SK-N-SH (cell line): ENCODE measurements at regions not wholly inside any gene's neighbourhood (a gene's known extent, or its start where the extent isn't known, plus 50 kb on each side); places are given as distances from the start of the nearest gene placed in this dataset.

Experiments
- CTCF ChIA-PET: fragments of 300-600, 350-600 bp; formaldehyde crosslinking; extraction: SDS; loops from one replicate; lab custom pipeline; 2021; lab: Yijun Ruan, JAX
- POLR2A ChIA-PET: fragments of 350-600 bp; sonication (Branson Sonifier 250); formaldehyde crosslinking; extraction: SDS; loops from one replicate; lab custom pipeline; 2020; ENCODE audit warnings: antibody characterized with exemption, inconsistent platforms; lab: Yijun Ruan, JAX
- DNase-seq: peaks from one replicate; pipeline ENCODE4 v3.0.0; 2012
- H2AFZ ChIP-seq: fragments of 200-600 bp; sonication (generic); 2 replicates; pipeline ENCODE4 v1.8.1; 2016; ENCODE audit warnings: antibody characterized with exemption, mild to moderate bottlenecking, low read depth
- H3F3A ChIP-seq: fragments of 200-600 bp; sonication (generic); replicated peaks from 2 replicates; pipeline ENCODE3; 2016; ENCODE audit warnings: antibody characterized with exemption, mild to moderate bottlenecking; ENCODE audit not compliant: insufficient read depth
- H3K27ac ChIP-seq, 2 experiments: fragments of 200-500 bp in 1 of 2; fragments of 200-600 bp in 1 of 2; sonication (Bioruptor generic) in 1 of 2; sonication (generic), shearing (Covaris generic) in 1 of 2; 2 replicates each; pipeline versions ENCODE4 v1.5.1 to v1.6.1; 2014 to 2016; ENCODE audit warnings: low read depth in 2 of 2, inconsistent platforms in 1 of 2, low read length in 1 of 2, mild to moderate bottlenecking in 1 of 2, mixed read lengths in 1 of 2
- H3K27me3 ChIP-seq: fragments of 200-600 bp; sonication (generic), shearing (Covaris generic); 2 replicates; pipeline ENCODE4 v1.6.1; 2016; ENCODE audit warnings: mixed run types; ENCODE audit not compliant: insufficient read depth
- H3K36me3 ChIP-seq, 2 experiments: fragments of 200-500 bp in 1 of 2; fragments of 200-600 bp in 1 of 2; sonication (Bioruptor generic) in 1 of 2; sonication (generic) in 1 of 2; replicated peaks in 1 of 2; 2 replicates each; pipeline versions ENCODE3 to v1.5.1; 2014 to 2016; ENCODE audit warnings: low read length in 1 of 2, mild to moderate bottlenecking in 1 of 2; ENCODE audit not compliant: insufficient read depth in 2 of 2, control insufficient read depth in 1 of 2
- H3K4me1 ChIP-seq, 2 experiments: fragments of 200-500 bp in 1 of 2; fragments of 200-600 bp in 1 of 2; sonication (Bioruptor generic) in 1 of 2; sonication (generic), shearing (Covaris generic) in 1 of 2; 2 replicates each; pipeline versions ENCODE4 v1.5.1 to v1.6.1; 2014 to 2016; ENCODE audit warnings: low read depth in 1 of 2, low read length in 1 of 2, mixed run types in 1 of 2; ENCODE audit not compliant: insufficient read depth in 2 of 2, control insufficient read depth in 1 of 2
- H3K4me2 ChIP-seq: fragments of 200-600 bp; sonication (generic), shearing (Covaris generic); 2 replicates; pipeline ENCODE4 v1.6.1; 2017; ENCODE audit warnings: mixed run types
- H3K4me3 ChIP-seq, 2 experiments: fragments of 200-500 bp in 1 of 2; fragments of 200-600 bp in 1 of 2; sonication (Bioruptor generic) in 1 of 2; sonication (generic), shearing (Covaris generic) in 1 of 2; 2 replicates each; pipeline versions ENCODE4 v1.5.1 to v1.8.1; 2014 to 2016; ENCODE audit warnings: low read depth in 2 of 2, inconsistent platforms in 1 of 2, low read length in 1 of 2, mild to moderate bottlenecking in 1 of 2, mixed read lengths in 1 of 2, moderate library complexity in 1 of 2
- H3K79me2 ChIP-seq: fragments of 200-600 bp; sonication (generic); 2 replicates; pipeline ENCODE4 v1.8.1; 2017; ENCODE audit warnings: mild to moderate bottlenecking; ENCODE audit not compliant: insufficient read depth
- H3K9ac ChIP-seq: fragments of 200-600 bp; sonication (generic); 2 replicates; pipeline ENCODE4 v1.6.1; 2017; ENCODE audit warnings: mixed run types
- H3K9me2 ChIP-seq: fragments of 200-600 bp; sonication (generic); 2 replicates; pipeline ENCODE4 v1.6.1; 2017; ENCODE audit warnings: mixed run types
- H3K9me3 ChIP-seq: fragments of 200-600 bp; sonication (generic); 2 replicates; pipeline ENCODE4 v1.6.1; 2017; ENCODE audit warnings: mixed run types, mild to moderate bottlenecking, moderate library complexity
- H4K20me1 ChIP-seq: fragments of 200-600 bp; sonication (generic); 2 replicates; pipeline ENCODE4 v1.6.1; 2017; ENCODE audit warnings: mild to moderate bottlenecking, mixed run types; ENCODE audit not compliant: insufficient read depth
- CHD2 ChIP-seq: fragments of 150-350 bp; IDR thresholded peaks from 2 replicates; pipeline ENCODE4 v1.6.1; 2018; ENCODE audit warnings: low read length; ENCODE audit not compliant: partially characterized antibody
- CTCF ChIP-seq: fragments of 200-600 bp; sonication (generic); IDR thresholded peaks from 2 replicates; pipeline ENCODE4 v1.6.1; 2017; ENCODE audit warnings: antibody characterized with exemption, mild to moderate bottlenecking, moderate library complexity
- FOSL2 ChIP-seq: IDR thresholded peaks from 2 replicates; pipeline ENCODE4 v1.4.0; 2012; ENCODE audit warnings: low read depth, mild to moderate bottlenecking, moderate library complexity, borderline replicate concordance
- FOXJ3 ChIP-seq: sonication (generic); formaldehyde crosslinking; IDR thresholded peaks from 2 replicates; pipeline ENCODE4 v1.5.1; 2020; ENCODE audit warnings: mild to moderate bottlenecking, missing genetic modification reagents
- MEF2A ChIP-seq: IDR thresholded peaks from 2 replicates; pipeline ENCODE4 v1.4.0; 2012; ENCODE audit warnings: low read depth, borderline replicate concordance
- NFIC ChIP-seq: IDR thresholded peaks from 2 replicates; pipeline ENCODE4 v1.4.0; 2012; ENCODE audit warnings: borderline replicate concordance
- RAD21 ChIP-seq: IDR thresholded peaks from 2 replicates; pipeline ENCODE4 v1.6.1; 2012; ENCODE audit warnings: mild to moderate bottlenecking, low read length
- RCOR1 ChIP-seq: fragments of 150-350 bp; IDR thresholded peaks from 2 replicates; pipeline ENCODE4 v1.6.1; 2017; ENCODE audit warnings: antibody characterized with exemption, low read length
- RFX5 ChIP-seq: IDR thresholded peaks from 2 replicates; pipeline ENCODE4 v1.6.1; 2012; ENCODE audit warnings: mild to moderate bottlenecking, improper control_type of control experiment, low read length
- YY1 ChIP-seq: IDR thresholded peaks from 2 replicates; pipeline ENCODE4 v1.4.0; 2012; ENCODE audit warnings: low read depth, mild to moderate bottlenecking
- WGBS: methylation state at CpG from one replicate; pipeline ENCODE4 v1.1.6; 2017; ENCODE audit warnings: low lambda C conversion rate; 5-methylcytosine and 5-hydroxymethylcytosine counted together
- TF ChIP-seq, protein P1 (sequence below): IDR thresholded peaks from 2 replicates; pipeline ENCODE4 v1.4.0; 2012; ENCODE audit warnings: low read depth, borderline replicate concordance
- TF ChIP-seq, protein P2 (sequence below): IDR thresholded peaks from 2 replicates; pipeline ENCODE4; 2012
- TF ChIP-seq, protein P3 (sequence below): fragments of 150-350 bp; IDR thresholded peaks from 2 replicates; pipeline ENCODE4 v1.6.1; 2017; ENCODE audit warnings: antibody characterized with exemption, low read length, low read depth, borderline replicate concordance
- TF ChIP-seq, protein P4 (sequence below): IDR thresholded peaks from 2 replicates; pipeline ENCODE4 v1.4.0; 2012; ENCODE audit warnings: low read depth

- no peak for TF ChIP-seq CTCF
- TF ChIP-seq, protein P1, sequence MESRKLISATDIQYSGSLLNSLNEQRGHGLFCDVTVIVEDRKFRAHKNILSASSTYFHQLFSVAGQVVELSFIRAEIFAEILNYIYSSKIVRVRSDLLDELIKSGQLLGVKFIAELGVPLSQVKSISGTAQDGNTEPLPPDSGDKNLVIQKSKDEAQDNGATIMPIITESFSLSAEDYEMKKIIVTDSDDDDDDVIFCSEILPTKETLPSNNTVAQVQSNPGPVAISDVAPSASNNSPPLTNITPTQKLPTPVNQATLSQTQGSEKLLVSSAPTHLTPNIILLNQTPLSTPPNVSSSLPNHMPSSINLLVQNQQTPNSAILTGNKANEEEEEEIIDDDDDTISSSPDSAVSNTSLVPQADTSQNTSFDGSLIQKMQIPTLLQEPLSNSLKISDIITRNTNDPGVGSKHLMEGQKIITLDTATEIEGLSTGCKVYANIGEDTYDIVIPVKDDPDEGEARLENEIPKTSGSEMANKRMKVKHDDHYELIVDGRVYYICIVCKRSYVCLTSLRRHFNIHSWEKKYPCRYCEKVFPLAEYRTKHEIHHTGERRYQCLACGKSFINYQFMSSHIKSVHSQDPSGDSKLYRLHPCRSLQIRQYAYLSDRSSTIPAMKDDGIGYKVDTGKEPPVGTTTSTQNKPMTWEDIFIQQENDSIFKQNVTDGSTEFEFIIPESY: no peak
- TF ChIP-seq, protein P2, sequence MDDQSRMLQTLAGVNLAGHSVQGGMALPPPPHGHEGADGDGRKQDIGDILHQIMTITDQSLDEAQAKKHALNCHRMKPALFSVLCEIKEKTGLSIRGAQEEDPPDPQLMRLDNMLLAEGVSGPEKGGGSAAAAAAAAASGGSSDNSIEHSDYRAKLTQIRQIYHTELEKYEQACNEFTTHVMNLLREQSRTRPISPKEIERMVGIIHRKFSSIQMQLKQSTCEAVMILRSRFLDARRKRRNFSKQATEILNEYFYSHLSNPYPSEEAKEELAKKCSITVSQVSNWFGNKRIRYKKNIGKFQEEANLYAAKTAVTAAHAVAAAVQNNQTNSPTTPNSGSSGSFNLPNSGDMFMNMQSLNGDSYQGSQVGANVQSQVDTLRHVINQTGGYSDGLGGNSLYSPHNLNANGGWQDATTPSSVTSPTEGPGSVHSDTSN: peak; percentile 82
These were observed 1105.7 kb downstream of the XPNPEP1 start (continued) for GRCh38 chr10:108817584-108817983.

- H4K20me1 ChIP-seq: no peaks in the 10 kb centered on the region
- no peaks in the 10 kb centered on the region for H3K36me3 ChIP-seq
- no peak for TF ChIP-seq CHD2
- no peak for TF ChIP-seq RAD21
- TF ChIP-seq FOSL2: no peak
- H2AFZ ChIP-seq: no peak overlapping the region
- no peaks in the 10 kb centered on the region for H3K27me3 ChIP-seq
- H3K27ac ChIP-seq: peak overlapping the region in 1 of 2 experiments; percentile 51; a peak in 2 of 4 replicates
- POLR2A ChIA-PET: no interaction called here
- CTCF ChIA-PET: interaction anchor here (1.6 kb wide), 1 partner anchor 21 kb away, joined by 4 read pairs; no protein-coding TSS in a partner anchor
- 85% methylated on average over 3 of the region's 3 CpGs for WGBS
- H3K79me2 ChIP-seq: no peaks in the 10 kb centered on the region
- H3K4me1 ChIP-seq: peaks cover 0 to 8% of the 10 kb centered on the region in 2 experiments; a peak in 1 of 4 replicates
- H3K9ac ChIP-seq: no peak overlapping the region
- no peak for DNase-seq
- no peaks in the 10 kb centered on the region for H3K9me2 ChIP-seq
- H3K4me2 ChIP-seq: no peak overlapping the region
- H3K4me3 ChIP-seq: no peak overlapping the region
- peaks cover 25% of the 10 kb centered on the region for H3F3A ChIP-seq
- H3K9me3 ChIP-seq: no peaks in the 10 kb centered on the region
These were observed 1106.2 kb downstream of the XPNPEP1 start for GRCh38 chr10:108817135-108817534.

DNA sequence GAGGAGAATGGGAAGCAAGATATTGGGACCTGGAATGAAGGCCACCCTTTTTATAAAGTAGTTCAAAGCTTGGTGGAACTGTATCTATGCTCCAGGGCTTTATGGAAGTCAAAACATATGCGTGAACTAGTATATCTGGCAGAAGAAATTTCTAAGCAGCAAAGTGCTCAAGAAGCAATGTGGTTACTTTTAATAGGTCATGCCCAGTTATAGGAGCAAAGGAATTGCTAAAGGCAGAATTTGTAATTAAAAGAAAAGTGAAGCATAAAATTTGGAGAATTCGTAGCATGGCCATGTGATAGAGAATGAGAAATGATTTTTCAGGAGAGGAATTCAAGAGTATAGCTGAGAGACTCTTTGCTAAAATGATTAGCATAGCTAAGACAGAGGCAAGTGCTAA is 1110.4 kb downstream of the XPNPEP1 start:
- peak overlapping the region; percentile 41; the same call in 1 of the 2 replicates for H3K4me2 ChIP-seq
- CTCF ChIA-PET: no interaction called here
- no peak overlapping the region for H3K4me3 ChIP-seq
- H3K27me3 ChIP-seq: no peaks in the 10 kb centered on the region
- H3K27ac ChIP-seq: peak overlapping the region; percentile 28 to 99; a peak in 3 of 4 replicates
- POLR2A ChIA-PET: no interaction called here
- DNase-seq: no peak
- H3F3A ChIP-seq: peaks cover 29% of the 10 kb centered on the region
- no peaks in the 10 kb centered on the region for H3K79me2 ChIP-seq
- H3K4me1 ChIP-seq: peaks cover 0 to 14% of the 10 kb centered on the region in 2 experiments; a peak in 1 of 4 replicates
- H3K9me3 ChIP-seq: no peaks in the 10 kb centered on the region
- H4K20me1 ChIP-seq: no peaks in the 10 kb centered on the region
- no peaks in the 10 kb centered on the region for H3K36me3 ChIP-seq
- H2AFZ ChIP-seq: peak overlapping the region; percentile 45
- WGBS: 74% methylated on average over 2 of the region's 2 CpGs
- no peaks in the 10 kb centered on the region; the same call in 1 of the 2 replicates for H3K9me2 ChIP-seq
- peak overlapping the region; percentile 36; the same call in 1 of the 2 replicates for H3K9ac ChIP-seq
- TF ChIP-seq RFX5 (no peak), FOXJ3 (CRISPR knock-in tag) (no peak), MEF2A (no peak), NFIC (no peak), CTCF (no peak), RCOR1 (no peak), YY1 (no peak)
- TF ChIP-seq, protein P3, sequence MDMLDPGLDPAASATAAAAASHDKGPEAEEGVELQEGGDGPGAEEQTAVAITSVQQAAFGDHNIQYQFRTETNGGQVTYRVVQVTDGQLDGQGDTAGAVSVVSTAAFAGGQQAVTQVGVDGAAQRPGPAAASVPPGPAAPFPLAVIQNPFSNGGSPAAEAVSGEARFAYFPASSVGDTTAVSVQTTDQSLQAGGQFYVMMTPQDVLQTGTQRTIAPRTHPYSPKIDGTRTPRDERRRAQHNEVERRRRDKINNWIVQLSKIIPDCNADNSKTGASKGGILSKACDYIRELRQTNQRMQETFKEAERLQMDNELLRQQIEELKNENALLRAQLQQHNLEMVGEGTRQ: no peak
- TF ChIP-seq, protein P4, sequence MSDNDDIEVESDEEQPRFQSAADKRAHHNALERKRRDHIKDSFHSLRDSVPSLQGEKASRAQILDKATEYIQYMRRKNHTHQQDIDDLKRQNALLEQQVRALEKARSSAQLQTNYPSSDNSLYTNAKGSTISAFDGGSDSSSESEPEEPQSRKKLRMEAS: no peak
- TF ChIP-seq, protein P1: no peak
